HepG2 (cell line): ENCODE measurements at regions not wholly inside any gene's neighbourhood (a gene's known extent, or its start where the extent isn't known, plus 50 kb on each side); places are given as distances from the start of the nearest gene placed in this dataset.

Experiments used
- CCAR2 ChIP-seq: fragments of 200-400 bp; formaldehyde crosslinking; optimal IDR thresholded peaks from 2 replicates; pipeline ENCODE3; 2018; ENCODE audit warnings: low read depth, mild to moderate bottlenecking, low read length, moderate library complexity
- HDAC6 ChIP-seq: fragments of 200-600 bp; sonication (generic); IDR thresholded peaks from 2 replicates; pipeline ENCODE4 v1.7.0; 2017; ENCODE audit warnings: mild to moderate bottlenecking, antibody characterized with exemption, low read length, low read depth
- REXO4 ChIP-seq: sonication (generic); formaldehyde crosslinking; IDR thresholded peaks from 2 replicates; pipeline ENCODE4 v1.8.0; 2022; ENCODE audit warnings: missing genetic modification reagents, mild to moderate bottlenecking, borderline replicate concordance
- SPEN ChIP-seq: sonication (generic); formaldehyde crosslinking; IDR thresholded peaks from 2 replicates; pipeline ENCODE4 v1.5.1; 2020; ENCODE audit warnings: low read depth, mild to moderate bottlenecking, missing genetic modification reagents
- ZNF619 ChIP-seq: sonication (generic); formaldehyde crosslinking; IDR thresholded peaks from 2 replicates; pipeline ENCODE4 v1.4.0; 2020; ENCODE audit warnings: mild to moderate bottlenecking, missing genetic modification reagents
- ZNF652 ChIP-seq: IDR thresholded peaks from 2 replicates; pipeline ENCODE4 v1.6.1; 2016; ENCODE audit warnings: low read depth, borderline replicate concordance
- TF ChIP-seq, protein P1 (sequence below): sonication (generic); formaldehyde crosslinking; IDR thresholded peaks from 2 replicates; pipeline ENCODE4 v1.4.0; 2020; ENCODE audit warnings: missing genetic modification reagents
- TF ChIP-seq, protein P2 (sequence below): sonication (generic); formaldehyde crosslinking; IDR thresholded peaks from 2 replicates; pipeline ENCODE4 v1.9.0; 2021; ENCODE audit warnings: missing genetic modification reagents, borderline replicate concordance
- TF ChIP-seq, protein P3 (sequence below): sonication (generic); formaldehyde crosslinking; IDR thresholded peaks from 2 replicates; pipeline ENCODE4 v1.8.0; 2023; ENCODE audit warnings: mild to moderate bottlenecking, missing genetic modification reagents

DNA sequence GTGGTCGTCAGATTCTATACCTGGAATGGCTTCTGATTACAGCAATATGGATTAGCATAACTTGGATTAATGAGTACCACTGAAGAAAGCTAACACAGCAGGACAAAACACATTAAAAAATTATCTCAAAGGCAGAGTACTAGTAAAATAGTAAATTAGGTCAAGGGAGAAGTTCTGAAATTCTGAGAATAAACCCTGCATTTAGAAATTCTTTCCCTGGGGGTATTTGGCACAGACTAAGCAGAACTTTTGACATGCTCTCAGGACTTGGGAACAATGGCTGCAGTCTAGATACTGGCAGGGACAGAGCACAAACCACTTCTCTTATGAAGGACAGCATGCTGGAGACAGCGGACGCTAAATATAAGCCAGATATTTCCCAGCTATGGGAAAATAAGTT lies 85.6 kb upstream of the GRIA4 start (continued):
- no peak for TF ChIP-seq SPEN (CRISPR knock-in tag)
- no peak for TF ChIP-seq ZNF619 (CRISPR knock-in tag)
- no peak for TF ChIP-seq REXO4
- TF ChIP-seq, protein P1, sequence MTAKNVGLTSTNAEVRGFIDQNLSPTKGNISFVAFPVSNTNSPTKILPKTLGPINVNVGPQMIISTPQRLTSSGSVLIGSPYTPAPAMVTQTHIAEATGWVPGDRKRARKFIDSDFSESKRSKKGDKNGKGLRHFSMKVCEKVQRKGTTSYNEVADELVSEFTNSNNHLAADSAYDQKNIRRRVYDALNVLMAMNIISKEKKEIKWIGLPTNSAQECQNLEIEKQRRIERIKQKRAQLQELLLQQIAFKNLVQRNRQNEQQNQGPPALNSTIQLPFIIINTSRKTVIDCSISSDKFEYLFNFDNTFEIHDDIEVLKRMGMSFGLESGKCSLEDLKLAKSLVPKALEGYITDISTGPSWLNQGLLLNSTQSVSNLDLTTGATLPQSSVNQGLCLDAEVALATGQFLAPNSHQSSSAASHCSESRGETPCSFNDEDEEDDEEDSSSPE (CRISPR knock-in tag): no peak
- TF ChIP-seq, protein P2, sequence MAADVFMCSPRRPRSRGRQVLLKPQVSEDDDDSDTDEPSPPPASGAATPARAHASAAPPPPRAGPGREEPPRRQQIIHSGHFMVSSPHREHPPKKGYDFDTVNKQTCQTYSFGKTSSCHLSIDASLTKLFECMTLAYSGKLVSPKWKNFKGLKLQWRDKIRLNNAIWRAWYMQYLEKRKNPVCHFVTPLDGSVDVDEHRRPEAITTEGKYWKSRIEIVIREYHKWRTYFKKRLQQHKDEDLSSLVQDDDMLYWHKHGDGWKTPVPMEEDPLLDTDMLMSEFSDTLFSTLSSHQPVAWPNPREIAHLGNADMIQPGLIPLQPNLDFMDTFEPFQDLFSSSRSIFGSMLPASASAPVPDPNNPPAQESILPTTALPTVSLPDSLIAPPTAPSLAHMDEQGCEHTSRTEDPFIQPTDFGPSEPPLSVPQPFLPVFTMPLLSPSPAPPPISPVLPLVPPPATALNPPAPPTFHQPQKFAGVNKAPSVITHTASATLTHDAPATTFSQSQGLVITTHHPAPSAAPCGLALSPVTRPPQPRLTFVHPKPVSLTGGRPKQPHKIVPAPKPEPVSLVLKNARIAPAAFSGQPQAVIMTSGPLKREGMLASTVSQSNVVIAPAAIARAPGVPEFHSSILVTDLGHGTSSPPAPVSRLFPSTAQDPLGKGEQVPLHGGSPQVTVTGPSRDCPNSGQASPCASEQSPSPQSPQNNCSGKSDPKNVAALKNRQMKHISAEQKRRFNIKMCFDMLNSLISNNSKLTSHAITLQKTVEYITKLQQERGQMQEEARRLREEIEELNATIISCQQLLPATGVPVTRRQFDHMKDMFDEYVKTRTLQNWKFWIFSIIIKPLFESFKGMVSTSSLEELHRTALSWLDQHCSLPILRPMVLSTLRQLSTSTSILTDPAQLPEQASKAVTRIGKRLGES (CRISPR knock-in tag): no peak
- TF ChIP-seq, protein P3, sequence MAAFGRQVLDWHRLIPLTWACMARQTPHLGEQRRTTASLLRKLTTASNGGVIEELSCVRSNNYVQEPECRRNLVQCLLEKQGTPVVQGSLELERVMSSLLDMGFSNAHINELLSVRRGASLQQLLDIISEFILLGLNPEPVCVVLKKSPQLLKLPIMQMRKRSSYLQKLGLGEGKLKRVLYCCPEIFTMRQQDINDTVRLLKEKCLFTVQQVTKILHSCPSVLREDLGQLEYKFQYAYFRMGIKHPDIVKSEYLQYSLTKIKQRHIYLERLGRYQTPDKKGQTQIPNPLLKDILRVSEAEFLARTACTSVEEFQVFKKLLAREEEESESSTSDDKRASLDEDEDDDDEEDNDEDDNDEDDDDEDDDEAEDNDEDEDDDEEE (CRISPR knock-in tag): no peak
- TF ChIP-seq CCAR2: no peak
- no peak for TF ChIP-seq HDAC6
- TF ChIP-seq ZNF652: no peak
- TF ChIP-seq, all 625 proteins: peak for 0
